ENCODE measurements at regions not wholly inside any gene's neighbourhood (a gene's known extent, or its start where the extent isn't known, plus 50 kb on each side); places are given as distances from the start of the nearest gene placed in this dataset.
A peak's percentile ranks its signal among the peaks of the same experiment; 100 is the strongest.

DNA sequence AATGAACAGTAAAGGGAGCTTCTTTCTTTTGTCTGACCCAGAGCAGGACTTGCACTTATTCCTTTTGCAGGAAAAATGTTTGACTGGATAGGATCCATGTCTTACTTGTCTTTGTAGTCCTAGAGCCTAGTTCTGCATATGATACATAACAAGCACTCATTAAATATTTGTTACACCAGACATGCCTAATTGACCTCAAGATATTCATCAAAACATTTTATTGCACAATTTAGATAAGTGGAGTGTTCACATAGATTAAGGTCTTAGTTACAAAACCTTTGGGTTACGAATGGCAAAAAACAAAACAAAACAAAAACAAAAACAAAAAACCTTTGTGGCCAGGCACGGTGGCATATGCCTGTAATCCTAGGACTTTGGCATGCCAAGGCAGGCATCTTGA lies 735.8 kb upstream of the NRSN1 start:
- peak; percentile 10 for DNase-seq

DNA sequence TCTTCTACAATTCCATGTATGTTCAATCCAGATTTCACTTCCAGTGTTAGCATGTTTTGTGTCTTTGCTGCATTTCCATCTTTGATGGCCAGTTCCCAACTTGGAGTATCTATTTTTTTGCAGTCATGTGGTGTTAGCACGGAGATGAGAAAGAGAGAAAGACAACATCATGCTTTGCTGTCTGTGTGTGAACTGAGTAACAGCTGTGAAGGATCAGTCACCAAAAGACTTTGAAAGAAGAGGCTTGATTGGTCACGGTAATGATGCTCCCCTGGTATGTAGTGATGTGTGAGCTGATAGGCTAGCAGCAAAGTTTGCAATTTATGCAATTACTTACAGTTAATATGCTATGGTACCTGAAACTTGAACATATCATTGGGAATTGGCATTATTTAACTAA lies 731.3 kb upstream of the NRSN1 start:
- no peak for DNase-seq

DNA sequence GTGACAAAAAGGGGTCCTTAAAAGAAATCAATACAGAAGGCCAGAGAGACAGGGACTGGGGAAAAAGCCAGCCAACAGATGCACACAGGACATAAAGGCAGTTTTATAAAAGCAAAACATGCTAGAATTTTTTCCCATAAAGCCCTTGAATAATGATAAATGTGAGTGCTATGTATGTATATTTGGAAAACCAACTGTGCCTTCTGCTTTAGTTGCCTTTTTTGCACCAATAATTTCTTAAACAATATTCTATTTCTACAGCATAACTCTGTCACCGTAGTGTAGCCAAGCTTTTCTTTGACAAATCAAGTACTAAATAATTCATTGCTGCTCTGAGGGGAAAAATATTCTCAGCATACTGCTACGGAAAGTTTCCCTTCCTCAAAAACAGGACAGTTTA lies 730.6 kb upstream of the NRSN1 start:
- no peak for DNase-seq

DNA sequence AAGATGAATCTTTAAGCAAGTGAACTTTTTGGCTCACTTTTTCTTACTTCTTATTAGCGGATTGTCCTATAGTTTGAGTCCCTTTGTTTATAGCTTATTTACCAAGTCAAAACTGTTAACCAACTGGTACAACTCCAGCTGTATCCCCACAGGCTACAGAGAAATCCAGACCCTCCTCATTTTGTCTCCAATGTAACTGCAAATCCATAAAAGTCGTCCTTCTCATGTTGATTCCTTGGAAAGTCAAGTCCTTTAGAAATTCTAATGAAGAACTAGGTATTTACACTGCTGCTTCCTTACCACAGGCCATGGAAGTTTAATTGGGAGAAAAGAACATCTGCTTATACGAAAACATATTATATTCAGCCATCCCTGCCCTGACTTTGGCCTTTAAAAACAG lies 729.1 kb upstream of the NRSN1 start:
- no peak for DNase-seq

DNA sequence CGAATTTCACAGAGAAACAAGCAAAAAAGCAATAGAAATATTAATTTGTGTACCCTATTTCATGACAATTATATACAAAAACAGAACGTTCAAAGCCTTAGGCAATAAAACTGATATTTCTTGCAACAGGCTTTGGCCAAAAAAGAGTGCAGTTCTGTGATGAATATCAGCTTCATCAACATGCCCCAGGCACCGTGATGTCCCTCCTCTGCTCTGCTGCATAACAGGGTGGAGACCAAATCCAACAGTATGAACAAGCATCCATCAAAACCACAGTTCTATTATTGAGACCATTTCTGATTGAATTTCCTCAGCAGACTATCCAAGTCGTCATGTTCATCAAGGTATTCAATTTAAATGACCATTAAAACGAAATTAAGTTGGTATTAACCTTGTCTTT lies 722.6 kb upstream of the NRSN1 start:
- no peak for DNase-seq

DNA sequence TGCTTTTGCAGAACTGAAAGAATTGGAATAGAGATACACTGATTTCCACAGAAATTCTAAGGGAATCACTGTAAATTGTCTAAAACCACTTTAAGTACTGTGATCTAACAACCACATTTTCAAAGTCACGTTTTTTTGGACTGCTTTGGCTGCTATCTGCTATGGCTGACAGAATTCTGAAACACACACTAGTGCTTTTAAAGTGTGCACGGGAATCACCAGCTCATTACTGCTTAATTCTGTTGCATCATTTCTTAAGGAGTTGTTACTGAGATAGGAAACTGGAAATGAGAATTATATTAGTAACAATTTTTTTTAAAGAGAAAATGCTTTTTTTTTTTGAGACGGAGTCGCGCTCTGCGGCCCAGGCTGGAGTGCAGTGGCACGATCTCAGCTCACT lies 716.5 kb upstream of the NRSN1 start:
- no peak for DNase-seq

DNA sequence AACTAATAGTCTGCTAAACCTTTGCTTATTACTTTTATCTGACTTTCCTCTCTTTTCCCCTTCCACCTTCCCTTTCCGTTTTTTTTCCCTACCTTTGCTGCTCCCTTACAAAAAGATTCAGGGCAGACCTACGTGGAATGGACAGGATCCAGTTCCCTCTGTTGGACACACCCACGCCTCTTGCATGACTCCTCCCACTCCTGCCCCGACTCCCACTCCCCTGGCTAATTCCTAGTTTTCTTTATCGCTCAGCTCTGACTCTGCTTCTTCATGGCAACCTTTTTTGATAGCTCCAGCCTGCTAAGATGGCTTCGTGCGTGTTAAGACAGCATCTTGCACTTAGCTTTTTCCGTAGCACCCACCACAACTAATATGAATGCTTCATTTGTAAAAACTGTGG lies 715.6 kb upstream of the NRSN1 start:
- DNase-seq = no peak

DNA sequence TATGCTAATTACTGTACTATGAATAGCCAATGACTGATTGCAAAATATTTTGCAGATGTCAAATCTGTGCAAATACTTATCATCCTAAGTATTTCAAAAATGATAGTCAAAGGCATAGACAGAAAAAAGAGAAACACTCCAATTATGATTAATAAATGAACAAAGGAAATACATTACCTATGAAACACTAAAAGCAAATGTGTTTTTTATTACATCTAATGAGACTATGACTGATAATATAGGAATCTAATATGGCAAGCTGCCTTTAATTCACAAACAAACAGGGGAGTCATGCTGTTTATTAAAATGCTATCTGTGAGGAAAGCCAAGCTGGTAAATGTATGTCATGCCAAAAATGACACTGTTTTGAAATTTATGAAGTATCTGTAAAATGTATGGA lies 713.2 kb upstream of the NRSN1 start:
- no peak for DNase-seq

DNA sequence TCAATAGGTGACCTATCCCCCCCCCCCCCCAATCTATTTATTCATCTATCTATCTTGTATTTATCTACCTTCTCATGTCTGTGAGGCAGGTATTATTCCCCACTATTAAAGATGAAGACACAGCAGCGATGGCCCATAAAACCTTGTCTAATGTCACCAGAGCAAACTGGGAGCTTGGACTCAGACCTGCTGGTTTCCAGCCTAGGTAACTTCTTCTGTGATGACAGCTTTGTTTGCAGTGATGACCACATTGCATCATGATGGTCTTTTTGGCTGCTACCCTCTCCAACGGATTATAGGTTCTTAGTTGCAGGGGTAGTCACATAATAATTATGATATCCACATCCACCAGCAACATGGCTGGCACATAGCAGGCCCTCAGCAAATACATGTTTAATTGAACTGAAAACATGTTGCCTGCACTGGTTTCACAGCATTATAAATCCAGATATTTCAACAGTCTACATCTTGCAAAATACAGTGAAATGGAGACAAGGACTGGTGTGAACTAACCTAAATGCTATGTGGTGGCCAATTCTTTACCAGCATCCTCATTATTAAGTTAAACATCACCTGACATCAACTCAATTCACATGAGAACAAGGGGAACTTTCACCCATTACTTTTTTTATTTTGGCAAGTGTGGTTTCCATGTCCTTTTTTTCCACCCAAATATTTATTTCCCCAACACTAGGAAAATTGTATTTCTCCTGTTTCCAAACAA lies 712.5 kb upstream of the NRSN1 start:
- DNase-seq = no peak

DNA sequence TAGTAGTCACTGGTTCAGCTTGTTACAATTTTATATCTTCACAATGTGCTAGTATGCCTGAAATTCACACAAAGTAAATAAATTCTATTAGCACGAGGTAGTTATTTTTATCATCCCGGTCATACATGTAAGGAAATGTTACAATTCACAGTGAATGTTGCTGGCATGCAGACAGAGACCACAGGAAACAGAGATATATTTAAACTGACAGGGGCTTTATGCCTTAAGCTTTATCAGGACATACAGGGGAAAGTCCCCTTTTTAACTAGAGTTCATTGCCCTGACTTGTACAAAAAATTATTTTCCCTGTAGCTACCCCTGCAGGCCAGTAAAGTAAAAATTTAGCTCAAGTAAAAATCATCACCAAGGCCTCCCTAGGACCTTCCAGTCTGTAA lies 712.0 kb upstream of the NRSN1 start:
- DNase-seq = no peak

DNA sequence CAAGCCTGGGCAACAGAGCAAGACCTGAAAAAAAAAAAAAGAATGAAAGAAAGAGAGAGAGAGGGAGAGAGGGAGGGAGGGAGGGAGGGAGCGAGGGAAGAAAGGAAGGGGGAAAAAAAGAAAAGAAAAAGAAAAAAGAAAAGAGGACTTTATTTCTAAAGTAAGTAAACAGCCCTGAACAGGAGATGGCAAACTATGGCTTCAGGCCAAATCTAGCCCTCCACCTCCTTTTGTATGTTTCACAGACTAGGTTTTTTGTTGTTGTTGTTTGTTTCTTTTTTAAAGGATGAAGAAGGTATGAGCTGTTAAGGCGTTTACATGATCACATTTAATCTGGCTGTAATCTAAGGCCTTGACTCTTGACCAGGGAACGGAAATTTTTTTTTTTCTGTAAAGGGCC lies 711.1 kb upstream of the NRSN1 start:
- DNase-seq = no peak

DNA sequence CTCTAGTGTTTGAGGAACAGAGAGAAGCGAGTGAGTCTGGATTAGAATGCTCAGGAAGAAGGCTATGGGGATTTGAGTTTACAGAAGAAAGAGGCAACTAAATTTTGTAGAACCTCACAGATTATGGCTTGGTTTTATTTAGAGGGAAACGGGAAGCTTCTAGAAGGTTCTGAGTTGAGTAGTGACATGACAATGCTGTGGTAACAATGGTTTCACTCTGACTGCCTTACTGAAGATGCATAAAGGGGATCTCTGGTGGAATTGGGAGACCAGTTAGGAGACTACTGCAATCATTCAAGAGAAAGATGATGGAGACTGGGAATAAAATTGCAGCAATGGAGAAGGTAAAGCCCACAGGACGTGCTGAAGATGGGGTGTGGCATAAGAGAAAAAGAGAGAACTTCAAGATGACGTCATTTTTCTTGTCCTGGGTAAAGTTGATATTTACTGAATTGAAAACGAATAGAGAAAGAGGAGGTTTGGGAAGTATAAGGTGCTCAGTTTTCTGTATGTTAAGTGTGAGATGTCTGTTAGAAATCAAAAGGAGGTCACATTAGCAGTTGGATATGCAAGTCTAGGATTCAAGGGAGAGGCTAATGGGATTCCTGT lies 710.1 kb upstream of the NRSN1 start:
- no peak for DNase-seq

DNA sequence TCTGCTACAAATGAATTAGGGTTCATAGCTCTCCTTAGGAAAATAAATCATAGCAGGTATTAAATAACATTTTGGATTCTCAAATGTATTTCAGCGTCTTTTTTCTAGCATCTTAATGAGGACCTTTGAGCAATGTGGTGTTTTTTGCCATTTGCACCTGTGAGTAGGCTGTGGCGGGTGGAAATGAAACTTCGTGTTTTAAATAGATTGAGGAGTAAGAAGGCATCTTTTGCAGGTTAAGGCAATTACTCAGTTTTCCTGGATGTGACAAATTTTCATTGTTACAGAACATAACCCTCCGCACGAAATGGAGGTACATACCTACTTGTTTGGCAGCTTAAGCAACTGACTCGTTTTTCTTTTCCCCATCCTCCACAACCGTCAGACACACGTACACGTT lies 708.9 kb upstream of the NRSN1 start:
- DNase-seq = no peak

DNA sequence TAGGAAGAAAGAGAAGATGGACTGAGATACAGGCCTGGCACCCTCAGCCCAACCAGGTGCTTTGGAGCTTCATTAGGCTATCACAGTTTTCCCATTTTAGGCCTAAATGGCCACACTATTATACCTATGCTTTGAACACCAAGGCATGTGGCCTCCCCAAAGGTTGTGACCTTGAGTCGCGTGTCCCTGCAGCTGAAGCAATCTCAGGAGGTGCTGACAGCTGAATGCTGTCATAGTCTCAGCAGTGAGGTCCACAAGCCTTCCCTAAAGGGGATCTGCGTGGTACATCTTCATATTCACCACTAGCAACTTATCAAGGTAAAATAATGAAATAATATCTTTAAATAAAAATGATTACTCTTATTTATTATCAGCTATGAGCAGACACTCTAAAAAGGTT lies 707.9 kb upstream of the NRSN1 start:
- no peak for DNase-seq

DNA sequence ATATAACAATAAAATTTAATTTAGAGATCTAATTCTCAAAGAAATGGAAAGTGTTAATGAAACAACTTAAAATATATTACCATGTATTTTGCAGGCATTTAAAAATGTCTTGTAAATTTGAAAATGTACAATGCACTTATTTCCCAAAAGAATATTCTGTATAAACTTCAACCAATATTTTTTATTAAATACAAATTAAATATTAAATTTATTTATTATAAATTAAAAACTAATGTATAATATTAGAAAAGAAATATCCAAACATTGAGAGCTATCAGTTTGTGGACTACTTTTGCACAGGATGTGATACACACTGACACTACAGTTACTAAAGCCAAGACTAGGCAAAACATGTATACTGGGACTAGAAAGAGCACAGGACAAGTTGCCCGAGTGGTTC lies 707.0 kb upstream of the NRSN1 start:
- DNase-seq = no peak

DNA sequence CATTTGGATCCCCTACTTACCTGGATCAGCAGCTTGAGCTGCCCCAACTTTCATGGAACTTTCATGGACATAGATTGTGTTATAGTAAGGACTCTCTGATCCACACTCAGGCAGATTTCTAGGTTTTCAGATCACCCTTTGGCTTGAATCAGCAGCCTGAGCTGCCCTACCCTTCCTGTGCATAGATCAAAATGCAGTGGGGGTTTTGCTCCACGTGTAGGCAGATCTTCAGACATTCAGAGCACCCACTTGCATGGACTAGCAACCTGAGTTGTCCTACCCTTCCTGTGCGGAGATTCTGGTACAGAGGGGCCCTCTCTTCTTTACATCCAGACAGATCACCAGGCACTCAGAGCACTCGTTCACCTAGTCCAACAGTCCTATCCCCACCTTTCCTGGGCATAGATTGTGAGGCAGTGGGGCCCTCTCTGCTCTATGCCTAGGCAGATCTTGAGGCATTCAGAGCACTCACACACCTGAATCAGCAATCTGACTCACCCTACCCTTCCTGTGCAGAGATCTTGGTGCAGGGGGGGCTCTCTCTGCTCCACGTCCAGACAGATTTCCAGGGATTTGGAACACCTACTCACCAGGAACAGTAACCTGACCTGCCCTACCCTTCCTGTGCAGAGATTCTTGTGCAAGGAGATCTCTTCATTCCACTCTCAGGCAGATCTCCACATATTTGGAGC lies 705.2 kb upstream of the NRSN1 start:
- DNase-seq = no peak

DNA sequence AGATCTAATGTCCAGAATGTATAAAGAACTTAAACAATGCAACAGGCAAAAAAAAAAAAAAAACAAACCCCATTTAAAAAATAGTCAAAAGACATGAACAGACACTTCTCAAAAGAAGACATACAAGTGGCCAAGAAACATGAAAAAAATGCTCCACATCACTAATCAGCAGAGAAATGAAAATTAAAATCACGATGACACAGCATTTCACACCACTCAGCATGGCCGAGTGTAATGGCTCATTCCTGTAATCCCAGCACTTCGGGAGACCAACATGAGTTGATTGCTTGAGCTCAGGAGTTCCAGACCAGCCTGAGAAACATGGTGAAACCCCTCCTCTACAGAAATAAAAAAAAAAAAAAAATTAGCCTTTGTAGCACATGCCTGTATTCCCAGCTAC lies 701.4 kb upstream of the NRSN1 start:
- DNase-seq = no peak

DNA sequence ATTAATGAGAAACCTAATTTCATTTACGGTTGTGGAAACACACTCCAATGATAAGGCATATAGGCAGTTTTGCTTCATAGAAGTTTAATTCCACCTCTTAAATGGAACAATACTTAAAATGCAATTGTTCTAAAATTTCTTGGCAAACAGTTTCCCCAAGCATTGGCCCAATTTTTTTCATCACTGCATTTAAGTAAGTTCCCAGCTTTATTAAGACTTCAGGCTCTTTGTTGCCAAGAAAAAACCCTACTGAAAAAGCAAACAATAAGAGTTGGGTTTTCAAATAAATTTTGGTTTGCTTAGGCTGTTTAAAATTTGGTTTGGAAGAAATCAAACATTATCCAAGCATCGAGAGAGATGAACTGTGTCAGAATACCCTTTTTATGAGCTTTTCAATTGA lies 690.9 kb upstream of the NRSN1 start:
- DNase-seq = no peak

DNA sequence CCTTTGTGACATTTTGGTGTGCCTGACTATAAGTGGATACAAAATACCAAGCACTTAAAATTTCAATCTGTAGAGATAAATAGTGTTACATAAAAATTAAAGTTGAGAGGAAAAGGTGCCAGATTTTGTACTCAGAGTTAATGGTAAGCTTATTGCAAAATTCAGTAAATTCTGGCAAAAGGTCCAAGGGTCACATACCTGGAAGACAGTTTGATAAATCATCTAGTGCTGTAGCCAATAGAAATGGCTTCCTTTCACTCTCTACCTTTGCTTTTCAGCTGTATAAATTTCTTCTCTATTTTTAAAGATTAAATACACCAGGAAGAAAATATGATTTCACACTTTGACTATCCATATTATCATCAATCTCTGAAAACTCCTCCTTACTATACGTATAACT lies 690.2 kb upstream of the NRSN1 start:
- DNase-seq = no peak

DNA sequence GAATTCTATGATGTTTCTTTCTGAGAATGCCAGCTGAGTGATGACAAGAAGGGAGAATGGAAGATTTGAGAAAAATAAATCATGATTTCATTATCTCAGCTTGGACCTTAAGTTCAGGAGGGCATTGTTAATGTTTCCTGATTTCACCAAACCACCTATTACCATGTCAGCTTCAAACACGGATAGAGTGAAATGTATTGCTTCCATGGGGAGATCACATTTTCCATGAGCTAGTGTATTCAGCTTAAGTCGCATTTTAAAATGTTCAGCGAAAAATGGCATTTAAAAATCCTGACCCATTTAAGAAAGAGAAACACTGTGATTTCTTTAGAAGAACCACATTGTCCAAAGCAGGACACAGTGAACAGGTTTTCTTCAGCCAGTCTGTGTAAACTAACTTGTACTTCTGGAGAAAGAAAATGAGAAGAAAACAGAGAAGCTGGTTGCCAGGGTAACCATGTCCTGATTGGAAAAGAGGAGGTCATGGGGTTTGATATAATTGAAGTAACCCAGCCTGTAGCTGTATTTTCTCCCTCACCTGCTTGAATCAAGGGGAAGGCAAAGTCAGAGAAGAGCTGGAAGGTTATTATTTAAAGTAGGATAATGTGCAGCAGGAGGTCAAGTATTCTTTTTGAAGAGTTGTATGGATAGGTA lies 684.1 kb upstream of the NRSN1 start:
- DNase-seq = no peak

DNA sequence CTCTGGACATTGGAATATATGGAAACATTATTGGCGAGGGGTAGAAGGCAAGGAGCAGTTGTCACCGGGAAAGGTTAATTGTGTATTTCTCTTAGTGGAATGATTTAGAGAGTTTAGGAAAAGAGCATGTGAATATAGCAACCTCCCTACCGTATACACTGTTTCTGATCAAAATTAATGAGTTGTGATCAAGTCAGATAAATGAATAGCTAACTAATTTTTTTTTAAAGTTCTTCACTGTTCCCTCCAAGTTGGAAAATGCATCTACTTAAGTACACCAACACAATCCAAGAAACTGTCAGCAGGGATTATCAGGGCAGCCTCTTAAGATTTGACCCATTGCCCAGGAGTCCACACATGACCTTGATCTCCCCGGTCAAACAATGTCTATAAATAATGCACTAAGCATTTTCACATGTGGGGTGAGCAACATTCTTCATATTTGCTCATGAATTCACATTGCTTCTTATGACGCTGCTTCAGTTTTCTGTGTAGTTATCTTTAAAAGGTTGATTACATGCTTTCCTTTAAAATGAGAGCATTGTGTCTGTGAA lies 680.8 kb upstream of the NRSN1 start:
- DNase-seq = no peak

DNA sequence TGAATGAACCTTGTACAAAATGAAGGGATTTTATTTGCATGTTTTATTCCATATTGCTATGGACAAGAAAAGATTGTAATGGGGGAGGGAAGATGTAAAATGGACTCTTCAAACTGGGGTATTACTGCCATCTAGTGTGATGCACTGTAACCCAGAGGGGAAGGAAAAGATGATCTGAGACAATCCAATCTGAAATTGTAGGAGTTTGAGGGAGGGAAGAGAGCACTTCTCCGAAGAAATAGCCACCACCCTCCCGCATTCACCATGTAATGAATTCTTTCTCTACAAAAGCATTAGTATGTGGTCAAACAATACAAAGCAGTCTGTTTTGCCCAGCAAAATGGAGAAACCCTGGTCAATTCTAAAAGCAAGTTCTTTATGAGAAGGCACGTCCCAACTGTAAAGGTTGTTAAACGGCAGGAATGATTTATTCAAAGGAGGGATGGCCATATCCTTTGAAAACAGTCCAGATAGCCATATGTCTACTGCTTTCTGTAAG lies 679.5 kb upstream of the NRSN1 start:
- DNase-seq = no peak

DNA sequence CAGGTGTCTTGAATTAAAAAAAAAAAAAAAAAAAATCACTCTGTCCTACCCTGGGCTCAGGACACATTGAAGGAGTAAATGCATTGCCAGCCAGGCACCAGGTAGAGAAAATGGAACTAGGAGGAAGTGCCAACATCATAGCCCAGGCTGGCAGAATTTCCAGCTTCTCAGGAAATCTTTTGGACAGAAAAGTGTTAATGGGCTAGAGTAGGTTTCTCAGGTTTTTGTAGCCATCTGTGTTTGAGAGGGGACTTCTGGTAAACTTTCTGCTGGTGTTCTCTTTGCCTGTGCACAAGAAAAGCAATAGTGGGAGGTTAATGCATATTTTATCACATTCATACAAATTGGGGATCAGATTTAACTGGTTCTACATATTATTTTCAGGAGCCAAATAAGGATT lies 678.3 kb upstream of the NRSN1 start:
- DNase-seq = no peak

DNA sequence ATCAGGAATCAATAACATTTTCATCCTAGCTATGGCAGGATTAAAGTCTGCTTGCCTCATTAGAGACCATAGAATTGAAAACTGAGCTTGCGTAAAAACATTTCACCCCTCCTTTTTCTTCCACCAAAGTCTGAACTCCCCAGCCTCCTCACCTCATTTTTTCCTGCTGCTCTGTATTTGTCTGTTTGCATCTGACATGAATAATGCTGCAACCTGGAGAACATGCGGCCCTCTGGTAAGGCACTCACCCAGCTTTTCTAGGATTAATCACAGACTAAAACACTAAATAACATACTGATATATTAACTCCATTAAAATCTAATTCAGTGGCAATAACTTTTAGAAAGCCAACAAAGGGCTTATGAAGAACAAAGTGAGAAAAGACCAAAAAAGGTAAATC lies 677.7 kb upstream of the NRSN1 start:
- DNase-seq = no peak
